Endothelial cell of umbilical vein (primary cell): ENCODE measurements at regions not wholly inside any gene's neighbourhood (a gene's known extent, or its start where the extent isn't known, plus 50 kb on each side); places are given as distances from the start of the nearest gene placed in this dataset.

Source experiments
- CTCF ChIP-seq, 2 donors: IDR thresholded peaks; 1 replicate in 1 of 2; 2 replicates in 1 of 2; pipeline ENCODE4 v1.5.1; 2011; ENCODE audit warnings: low read length in 2 of 2, mild to moderate bottlenecking in 2 of 2, moderate library complexity in 2 of 2, control low read depth in 1 of 2, inconsistent platforms in 1 of 2, low read depth in 1 of 2; ENCODE audit not compliant: insufficient read depth in 1 of 2; ENCODE audit errors: extremely low read depth in 1 of 2
- EZH2 ChIP-seq: IDR thresholded peaks from 2 replicates; pipeline ENCODE4 v1.6.1; 2012; ENCODE audit warnings: borderline replicate concordance, low read depth, mild to moderate bottlenecking, moderate library complexity, low read length, inconsistent platforms; ENCODE audit not compliant: severe bottlenecking
- FOS ChIP-seq: IDR thresholded peaks from 2 replicates; pipeline ENCODE4 v1.6.1; 2011; ENCODE audit warnings: mild to moderate bottlenecking, low read length, moderate library complexity, borderline replicate concordance; ENCODE audit not compliant: insufficient read depth
- JUN ChIP-seq: IDR thresholded peaks from 2 replicates; pipeline ENCODE4 v1.6.1; 2011; ENCODE audit warnings: borderline replicate concordance, low read depth; ENCODE audit not compliant: insufficient read length, insufficient read depth
- MAX ChIP-seq: IDR thresholded peaks from 2 replicates; pipeline ENCODE4 v1.6.1; 2011; ENCODE audit not compliant: insufficient read depth, insufficient read length
- POLR2A ChIP-seq: IDR thresholded peaks from 2 replicates; pipeline ENCODE4 v1.6.1; 2012; ENCODE audit warnings: low read depth, mild to moderate bottlenecking, control low read depth, low read length
- POLR2AphosphoS5 ChIP-seq: IDR thresholded peaks from 2 replicates; pipeline ENCODE4 v1.6.1; 2012; ENCODE audit warnings: low read depth, mild to moderate bottlenecking, control low read depth, low read length, moderate library complexity; ENCODE audit not compliant: insufficient read depth

GRCh38 chr22:26916236-26916635, 258.8 kb downstream of the MIAT start:
- no peak for TF ChIP-seq CTCF (IDR thresholded peaks at IDR 0.05; ENCODE audit: extremely low read depth in 1 of 2, insufficient read depth in 1 of 2, low read depth in 1 of 2, low read length in 2 of 2)
- no peak for TF ChIP-seq JUN
- TF ChIP-seq EZH2: no peak
- no peak for TF ChIP-seq FOS
- TF ChIP-seq POLR2A: no peak
- TF ChIP-seq MAX: no peak
- TF ChIP-seq POLR2AphosphoS5: no peak
